HG03196 (cell line): ENCODE measurements at regions not wholly inside any gene's neighbourhood (a gene's known extent, or its start where the extent isn't known, plus 50 kb on each side); places are given as distances from the start of the nearest gene placed in this dataset.
"Not testable (repeated sequence)": the region's sequence is repeated elsewhere in the genome, so short reads cannot be mapped to it uniquely, and the experiment has no call there.

ENCODE experiments used
- ATAC-seq: cut with Tn5 transposase; IDR thresholded peaks from one replicate; pipeline ENCODE4 v1.9.1; 2021; ENCODE audit not compliant: unreplicated experiment

DNA sequence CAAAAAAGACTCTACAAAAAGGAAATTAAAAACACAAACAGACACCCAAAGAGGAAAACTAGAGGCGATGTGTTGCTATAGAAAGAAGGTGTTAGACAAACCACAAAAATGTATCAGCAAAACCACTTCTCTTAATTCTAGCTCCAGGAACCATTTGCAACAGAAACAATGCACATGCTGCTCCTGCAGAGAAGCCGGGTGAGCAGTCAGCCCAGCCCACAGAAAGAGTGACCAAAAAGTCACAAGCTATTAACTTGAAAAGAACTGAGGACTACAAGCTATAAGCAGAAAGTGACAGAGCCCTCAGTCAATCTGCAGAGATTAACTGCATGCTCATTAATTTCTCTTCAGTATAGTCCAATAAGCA lies 96.2 kb upstream of the KLHL13 start:
- ATAC-seq = peak; percentile 82

DNA sequence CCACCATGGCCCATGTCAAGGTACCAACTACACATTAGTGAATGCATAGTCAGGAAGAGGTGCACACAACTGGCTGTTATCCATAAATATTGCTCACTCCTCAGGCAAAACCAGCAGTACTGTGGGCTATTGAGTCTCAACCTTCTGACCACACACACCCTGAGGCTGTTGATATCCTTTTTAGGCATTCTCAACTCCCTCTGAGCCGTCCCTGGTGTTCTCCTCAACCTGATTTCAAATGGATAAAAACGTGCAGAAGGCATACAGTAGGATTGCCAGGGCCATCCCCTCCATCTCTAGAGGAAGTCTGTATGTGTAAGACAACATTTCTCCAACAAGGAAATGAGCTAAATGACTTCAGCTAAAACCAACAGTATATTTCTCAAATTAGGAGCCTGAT lies 98.7 kb upstream of the KLHL13 start:
- no peak for ATAC-seq

DNA sequence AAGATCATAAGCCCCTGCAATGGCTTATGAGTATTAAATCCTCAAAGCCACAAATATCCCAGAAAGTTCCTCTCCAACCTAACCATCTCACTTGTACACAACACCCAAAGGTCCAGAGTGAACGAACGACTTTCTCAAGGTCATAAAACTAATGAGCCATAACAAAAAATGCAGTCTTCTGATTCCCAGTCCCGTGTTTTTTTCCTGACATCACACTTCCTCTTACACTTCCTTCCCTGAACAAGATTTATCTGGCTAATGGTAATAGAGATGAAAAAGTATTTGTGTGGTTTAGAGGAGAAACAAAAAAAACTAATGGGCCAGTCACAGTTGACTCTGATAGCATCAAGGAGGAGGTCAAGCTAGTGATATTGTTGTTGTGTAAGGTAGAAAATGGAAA lies 99.5 kb upstream of the KLHL13 start:
- ATAC-seq = no peak

DNA sequence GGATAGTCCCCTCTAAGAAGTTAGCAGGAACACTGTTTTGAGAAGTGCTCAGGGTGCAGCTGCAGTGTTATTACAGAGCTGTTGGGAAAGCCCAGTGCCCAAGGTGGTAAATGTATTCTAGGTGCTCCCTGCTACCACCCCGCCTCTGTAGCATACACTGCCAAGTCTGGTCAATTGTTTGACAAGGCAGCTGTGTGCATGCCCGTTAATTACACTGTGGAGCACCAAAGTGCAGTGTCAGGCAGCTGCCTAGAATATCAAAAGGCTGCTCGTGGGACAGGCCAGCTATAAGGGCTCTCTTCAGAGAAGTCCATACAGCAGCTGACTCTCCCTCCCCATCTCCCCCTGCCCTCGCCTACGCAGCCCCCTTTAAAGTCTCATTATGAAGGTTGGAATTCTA lies 99.9 kb upstream of the KLHL13 start:
- no peak for ATAC-seq

DNA sequence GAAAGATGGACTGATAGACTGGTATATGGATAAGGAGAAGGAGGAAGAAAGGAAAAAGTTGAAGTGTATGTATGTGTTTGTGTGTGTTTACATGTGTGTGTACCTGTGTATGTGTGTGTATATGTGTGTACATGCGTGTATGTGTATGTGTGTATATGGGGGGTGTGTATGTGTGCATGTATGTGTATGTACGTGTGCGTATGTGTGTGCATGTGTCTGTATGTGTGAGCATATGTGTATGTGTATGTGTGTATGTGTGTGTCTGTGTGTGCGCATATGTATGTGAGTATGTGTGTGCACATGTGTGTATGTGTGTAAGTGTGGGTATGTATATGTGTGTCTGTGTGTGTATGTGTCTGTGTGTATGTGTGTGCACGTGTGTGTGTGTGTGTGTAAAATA lies 101.5 kb upstream of the KLHL13 start:
- ATAC-seq = no peak

DNA sequence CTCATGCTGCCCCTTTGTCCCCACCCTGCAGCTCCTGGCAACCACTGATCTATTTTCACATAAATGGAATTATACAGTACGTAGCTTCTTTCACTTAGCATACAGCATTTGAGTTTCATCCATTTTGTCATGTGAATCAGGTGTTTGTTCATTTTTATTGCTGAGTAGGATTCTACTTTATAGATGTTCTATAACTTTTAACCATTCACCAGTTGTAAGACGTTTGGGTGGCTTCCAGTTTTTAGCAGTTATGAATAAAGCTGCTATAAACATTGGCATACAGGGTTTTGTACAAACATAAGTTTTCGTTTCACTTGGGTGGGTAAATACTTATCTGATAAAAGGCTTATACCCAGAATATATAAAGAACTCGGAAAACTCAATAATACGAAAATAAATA lies 102.3 kb upstream of the KLHL13 start:
- ATAC-seq = no peak

DNA sequence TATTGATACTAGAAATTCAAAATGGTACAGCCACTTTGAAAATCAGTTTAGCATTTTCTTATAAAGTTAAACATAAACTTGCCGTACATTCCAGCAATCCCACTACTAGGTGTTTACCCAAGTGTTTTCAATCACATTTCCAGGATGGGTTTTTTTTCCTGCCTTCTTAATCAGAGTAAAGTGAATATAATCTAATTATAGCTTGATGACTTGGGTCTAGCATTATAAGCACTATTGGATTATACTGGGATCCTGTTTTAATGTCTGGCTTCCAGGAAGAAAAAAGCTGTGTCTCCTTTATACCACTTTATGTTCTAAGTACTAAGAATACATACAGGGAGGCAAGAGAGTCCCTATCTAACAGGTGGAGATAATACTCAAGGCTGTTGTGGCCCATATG lies 103.3 kb upstream of the KLHL13 start:
- no peak for ATAC-seq

DNA sequence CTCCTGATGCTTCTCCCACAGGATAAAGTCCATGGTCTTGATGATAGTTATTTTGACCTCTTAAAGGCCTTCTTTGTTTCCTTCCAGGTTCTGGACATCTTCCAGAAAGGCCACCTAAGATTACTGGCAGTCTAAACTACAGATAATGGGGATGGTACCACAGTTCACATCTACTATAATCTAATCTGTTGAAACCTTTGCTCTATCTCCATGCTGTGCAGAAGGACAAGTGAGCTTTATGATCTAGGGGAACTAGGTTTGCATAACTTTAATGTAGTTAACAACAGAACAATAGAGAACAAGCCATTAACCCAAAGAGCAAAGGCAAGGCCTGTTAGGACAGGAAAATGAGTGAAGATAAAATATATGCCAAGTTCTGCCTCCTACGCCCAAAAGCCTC lies 103.9 kb upstream of the KLHL13 start:
- ATAC-seq = no peak

DNA sequence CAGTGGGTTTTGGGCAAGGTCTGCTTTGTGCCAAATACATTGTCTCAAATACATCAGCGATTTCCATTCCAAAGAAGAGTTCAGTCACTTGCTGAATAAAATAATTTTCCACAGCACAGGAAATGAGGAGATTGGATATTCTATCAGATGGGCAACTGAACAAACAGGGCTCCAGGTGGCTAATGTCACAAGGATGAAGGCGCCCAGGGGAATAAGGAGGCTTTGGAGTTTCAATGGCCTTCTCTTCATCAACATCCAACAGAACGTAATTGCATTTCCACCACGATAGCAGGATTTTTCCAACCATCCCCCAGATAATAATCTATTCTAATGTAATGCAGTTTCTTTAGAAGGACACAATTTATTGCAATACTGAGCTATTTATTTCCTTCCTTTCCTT lies 104.7 kb upstream of the KLHL13 start:
- no peak for ATAC-seq

DNA sequence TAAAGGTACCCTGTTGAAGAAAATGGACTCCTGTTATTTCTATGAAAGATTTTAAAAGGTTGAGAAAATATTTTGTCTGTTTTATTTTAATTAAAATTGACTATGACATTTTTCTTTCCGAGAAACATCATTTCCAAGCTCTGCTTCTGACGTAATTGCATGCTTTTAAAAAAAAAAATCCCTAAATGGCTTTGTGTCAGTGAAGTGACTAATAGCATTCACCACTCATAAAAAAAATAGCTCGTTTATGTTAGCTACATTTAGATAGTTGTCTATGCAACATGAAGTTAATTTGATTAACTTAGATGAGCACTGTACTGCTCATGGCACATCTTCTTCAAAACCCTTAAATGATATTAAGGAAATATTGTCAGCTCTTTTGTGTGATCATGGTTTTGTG lies 105.1 kb upstream of the KLHL13 start:
- no peak for ATAC-seq

DNA sequence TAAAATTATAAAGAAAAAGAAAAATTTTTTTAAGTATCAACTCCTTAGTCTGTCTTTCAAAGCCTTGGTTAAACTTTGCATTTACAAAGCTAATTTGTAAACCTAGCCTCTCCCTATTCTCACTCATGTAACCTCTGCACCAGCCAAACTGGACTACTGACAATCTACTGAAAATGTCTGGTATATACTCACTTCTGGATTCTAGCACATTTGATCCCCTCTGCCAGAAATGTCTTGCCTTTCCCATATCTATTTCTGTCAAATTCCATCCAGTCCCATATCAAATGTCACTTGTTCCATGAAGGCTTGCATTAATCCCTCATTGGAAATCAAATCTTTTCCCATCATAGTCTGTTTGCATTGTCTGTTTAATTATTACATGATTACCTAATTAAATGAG lies 105.8 kb upstream of the KLHL13 start:
- no peak for ATAC-seq

DNA sequence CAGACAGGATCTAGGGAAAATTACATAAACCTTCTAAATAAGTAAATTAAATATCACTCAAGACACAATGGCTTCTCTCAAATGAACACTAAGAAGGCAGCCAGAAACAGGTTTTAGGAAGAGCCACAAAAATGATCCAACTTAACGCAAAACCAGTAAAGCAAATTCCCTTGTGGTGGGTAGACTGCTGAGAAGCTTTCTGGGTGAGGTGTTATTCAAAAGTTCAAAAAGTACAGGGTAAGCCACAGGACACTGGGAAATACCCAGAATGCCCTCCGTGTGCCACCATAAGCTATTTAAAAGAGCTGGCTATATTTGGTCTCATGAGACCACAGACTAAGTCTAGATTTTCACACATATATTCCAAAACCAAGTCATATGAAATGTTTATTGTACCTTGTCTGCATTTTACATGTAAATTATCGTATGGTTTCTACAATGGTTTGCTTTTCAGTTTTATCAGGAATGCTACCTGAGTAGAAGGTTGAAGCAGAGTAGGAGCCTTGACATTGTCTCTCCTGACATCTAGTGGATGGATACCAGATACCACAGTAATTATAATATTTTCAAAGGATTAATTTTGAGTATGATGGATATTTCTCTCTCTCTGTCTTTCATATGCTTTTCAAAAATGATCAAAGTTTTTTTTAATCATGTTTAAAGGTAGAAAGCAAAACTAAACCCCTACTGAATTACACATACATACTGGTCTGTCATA lies 109.3 kb upstream of the KLHL13 start:
- no peak for ATAC-seq

DNA sequence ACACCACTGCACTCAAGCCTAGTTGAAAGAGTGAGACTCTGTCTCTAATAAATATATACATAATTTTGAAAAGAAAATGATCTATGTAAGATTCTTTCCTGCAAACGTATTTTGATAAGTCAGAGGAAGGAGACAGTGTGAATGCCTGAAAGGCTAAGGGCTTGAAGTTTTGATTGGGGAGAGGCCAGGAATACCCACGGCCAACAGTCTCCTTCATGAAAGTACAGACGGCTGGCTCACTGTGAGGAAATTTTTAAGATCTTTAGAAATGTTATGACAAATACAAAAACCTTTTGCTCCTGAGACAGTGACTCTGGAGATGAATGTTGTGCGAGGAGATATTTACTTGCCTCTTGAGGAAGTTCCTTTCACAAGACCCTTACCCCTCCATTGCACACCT lies 111.4 kb upstream of the KLHL13 start:
- ATAC-seq = no peak

DNA sequence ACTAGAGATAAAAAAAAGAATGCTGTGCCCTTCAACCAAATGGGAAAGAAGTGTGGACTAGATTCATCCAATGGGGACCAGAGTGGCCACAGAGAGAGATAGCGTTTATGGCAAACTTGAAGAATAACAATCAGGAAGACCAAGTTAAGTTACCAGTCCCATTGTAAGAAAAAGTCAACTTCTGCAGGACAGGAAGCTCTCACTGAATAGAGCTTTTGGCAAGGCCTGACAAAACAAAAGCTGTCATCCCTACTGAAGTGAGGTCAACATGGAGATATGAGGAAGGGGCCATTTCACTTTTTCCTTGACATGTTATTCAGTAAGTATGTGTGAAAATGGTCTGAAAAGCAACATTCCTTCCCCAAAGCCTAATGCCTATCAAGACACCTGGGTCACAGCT lies 111.8 kb upstream of the KLHL13 start:
- no peak for ATAC-seq

DNA sequence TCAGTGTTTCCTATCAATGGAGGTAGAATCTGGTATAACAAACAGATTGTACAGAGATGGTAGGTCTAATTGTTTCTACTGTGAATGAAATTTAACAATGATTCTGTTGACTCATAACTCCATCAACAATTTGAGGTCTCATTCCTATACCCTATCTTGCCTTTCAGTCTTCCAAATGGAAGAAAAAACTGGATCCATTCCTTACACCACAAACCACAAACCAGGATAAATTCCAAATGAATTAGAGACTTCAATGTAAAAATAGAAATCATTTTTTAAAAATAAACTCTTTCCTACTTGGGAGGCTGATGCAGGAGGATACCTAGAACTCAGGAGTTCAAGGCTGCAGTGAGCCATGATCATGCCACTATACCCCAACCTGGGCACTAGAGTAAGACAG lies 114.4 kb upstream of the WDR44 start:
- no peak for ATAC-seq

DNA sequence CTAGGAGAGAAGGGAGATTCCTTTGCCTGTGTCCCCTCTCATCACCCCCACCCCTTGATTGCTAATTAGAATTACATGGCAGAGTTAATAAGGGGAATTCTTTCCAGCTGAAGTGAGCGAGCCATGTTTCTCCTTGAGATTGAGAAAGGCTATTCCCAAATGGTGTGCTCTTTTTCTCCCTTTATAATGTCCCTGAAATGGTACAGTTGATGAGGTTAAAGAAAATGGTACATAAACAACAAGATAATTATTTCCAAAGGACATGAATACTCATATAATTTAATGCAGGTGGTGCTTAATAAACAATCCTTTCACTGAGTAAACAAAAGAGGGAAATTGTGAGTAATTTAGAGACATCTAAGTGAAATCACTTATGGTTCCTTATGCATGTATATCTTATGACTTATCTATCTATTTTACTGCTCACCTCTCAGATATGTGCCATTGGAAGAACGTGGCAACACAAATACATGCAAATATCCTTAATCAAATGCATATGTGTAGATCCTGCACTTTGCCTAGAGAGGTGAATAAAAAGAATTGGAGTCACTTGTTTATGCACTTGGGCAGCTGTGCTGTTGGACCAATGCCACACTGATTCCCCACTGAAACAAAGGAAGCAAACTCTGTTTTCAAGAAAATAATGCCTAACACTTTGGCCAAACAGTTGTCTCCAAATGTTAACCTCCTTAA lies 106.6 kb upstream of the WDR44 start:
- no peak for ATAC-seq

DNA sequence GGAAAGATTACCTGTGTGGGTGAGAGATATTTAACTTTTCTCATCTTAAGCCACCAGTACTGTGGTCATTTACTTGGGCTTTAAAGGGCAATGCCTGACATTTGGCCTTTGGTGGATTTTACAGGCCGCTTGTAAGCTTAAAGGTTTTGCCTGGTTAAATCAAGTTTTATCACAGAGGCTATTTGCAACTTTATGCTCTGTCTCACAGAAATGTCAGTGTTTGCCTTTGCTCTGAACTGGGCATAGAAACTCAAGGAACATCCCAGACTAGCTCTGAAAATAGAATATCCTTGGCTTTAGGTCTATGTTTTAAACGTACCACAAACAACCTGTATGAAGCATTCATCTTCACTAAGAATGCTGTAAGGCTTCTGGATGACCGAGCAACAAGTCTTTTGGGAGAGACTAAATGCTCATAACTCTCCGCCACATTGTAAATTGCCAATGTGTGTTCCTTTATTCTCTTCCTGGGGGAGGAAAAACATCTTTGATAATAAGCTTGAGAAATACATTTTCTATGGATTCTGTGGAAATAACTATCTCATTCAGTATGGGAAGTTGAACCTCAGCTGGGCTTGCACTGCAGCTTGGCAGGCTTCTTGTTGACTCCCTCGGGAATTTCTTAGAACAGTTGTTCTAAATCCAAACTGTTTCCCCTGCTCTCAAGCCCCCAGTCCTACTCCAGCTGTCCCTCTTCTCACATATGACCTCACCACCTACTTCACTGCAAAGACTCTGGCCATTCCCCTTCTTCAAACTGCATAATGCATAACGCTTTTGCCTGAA lies 105.8 kb upstream of the WDR44 start:
- no peak for ATAC-seq

DNA sequence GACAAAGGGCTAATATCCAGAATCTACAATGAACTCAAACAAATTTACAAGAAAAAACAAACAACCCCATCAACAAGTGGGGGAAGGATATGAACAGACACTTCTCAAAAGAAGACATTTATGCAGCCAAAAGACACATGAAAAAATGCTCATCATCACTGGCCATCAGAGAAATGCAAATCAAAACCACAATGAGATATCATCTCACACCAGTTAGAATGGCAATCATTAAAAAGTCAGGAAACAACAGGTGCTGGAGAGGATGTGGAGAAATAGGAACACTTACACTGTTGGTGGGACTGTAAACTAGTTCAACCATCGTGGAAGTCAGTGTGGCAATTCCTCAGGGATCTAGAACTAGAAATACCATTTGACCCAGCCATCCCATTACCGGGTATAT lies 98.9 kb upstream of the WDR44 start:
- not testable (repeated sequence) for ATAC-seq

DNA sequence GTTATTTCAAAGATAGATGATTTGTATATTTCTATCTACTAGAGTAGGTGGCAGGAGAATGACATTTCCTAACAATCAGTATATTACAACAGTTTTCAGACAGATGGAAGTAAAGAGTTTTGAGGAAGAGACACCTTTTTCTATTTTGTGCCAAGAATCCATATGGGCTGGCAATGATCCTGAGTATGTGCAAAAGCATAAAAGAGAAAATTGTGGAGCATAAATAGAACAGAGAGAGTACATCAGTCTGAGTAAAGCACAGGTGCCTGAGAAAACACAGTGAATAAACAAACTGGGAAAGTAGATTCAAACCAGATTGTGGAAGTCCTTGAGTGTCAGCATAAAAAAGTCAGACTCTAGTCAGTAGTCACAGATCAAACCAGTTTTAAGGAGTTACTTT lies 96.8 kb upstream of the WDR44 start:
- ATAC-seq = no peak

DNA sequence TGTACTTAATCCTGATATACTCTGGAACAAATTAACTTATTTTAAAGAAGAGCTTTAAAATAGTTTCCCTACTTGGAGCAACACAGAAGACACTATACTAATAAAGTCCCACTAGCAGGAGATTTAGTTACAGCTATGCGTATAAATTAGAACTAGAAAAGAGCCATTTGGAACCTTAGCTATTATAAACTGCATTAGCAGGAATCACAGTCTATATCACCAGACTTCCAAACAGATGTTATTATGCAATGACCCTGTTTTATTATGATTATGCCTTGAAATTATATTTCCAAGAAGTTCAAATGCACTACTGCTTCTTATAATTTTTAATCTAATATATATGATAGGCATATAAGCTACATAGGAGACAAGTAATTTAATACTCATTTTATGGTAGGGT lies 95.5 kb upstream of the WDR44 start:
- ATAC-seq = no peak

DNA sequence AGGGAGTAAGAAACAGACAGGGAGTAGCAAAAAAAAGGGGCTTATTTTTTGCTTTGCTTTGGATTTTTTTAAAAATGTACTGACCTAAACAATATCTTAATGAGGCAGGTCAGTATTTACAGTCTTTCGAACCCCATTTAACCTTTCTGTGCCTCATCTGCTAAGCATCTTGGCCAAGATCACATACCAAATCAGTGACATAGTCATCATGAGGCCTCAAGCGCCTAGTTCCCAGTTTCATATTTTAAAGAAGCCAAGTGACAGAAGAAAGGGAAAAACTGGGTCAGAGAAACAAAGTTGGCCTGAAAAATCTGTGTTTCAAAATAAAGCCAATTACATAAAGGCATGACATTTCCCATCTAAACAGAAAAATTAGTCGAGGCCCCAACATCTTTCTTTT lies 94.6 kb upstream of the WDR44 start:
- no peak for ATAC-seq

DNA sequence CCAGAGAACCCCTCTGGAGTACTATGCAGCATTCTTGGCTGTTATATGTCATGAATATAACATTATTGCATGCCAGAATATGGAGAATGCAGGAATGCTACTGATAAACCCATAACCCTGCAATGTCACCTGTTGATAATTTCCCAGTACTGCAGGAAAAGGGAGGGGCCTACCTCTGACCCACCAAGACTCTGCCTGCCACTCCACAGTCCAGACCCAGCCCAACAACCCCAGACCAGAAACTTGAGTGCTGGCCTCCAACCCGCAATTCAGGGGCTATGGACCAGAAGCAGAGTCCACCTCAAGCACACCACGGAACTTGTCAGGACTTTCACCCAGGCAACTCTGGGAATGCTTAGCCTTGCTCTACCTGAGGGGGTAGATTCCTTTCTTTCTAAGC lies 92.9 kb upstream of the WDR44 start:
- no peak for ATAC-seq
